ENCODE measurements at regions not wholly inside any gene's neighbourhood (a gene's known extent, or its start where the extent isn't known, plus 50 kb on each side); places are given as distances from the start of the nearest gene placed in this dataset.

DNA sequence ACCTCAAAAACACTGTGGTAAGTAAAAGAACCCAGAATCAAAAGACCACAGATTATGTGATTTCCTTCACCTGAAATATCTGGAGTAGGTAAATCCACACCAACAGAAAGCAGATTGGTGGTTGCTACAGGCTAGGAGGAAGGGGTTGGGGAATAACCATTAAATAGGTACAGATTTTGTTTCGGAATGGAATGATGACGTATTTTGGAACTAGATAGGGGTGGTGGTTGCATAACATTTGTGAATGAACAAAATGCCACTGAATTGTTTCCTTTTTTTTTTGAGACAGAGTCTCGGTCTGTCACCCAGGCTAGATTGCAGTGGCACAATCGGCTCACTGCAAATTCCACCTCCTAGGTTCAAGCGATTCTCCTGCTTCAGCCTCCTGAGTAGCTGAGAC lies 100.9 kb upstream of the RBFOX1 start:
- no peak for TF ChIP-seq TAF1 (IDR thresholded peaks at IDR 0.05; ENCODE audit: low read depth)
- no peak for TF ChIP-seq TCF12 (IDR thresholded peaks at IDR 0.05; ENCODE audit: low read depth)
- no peak for TF ChIP-seq TEAD4 (IDR thresholded peaks at IDR 0.05)
- TF ChIP-seq CREB1 (IDR thresholded peaks at IDR 0.05; ENCODE audit: low read depth) = no peak
- TF ChIP-seq EGR1 (IDR thresholded peaks at IDR 0.05) = no peak

DNA sequence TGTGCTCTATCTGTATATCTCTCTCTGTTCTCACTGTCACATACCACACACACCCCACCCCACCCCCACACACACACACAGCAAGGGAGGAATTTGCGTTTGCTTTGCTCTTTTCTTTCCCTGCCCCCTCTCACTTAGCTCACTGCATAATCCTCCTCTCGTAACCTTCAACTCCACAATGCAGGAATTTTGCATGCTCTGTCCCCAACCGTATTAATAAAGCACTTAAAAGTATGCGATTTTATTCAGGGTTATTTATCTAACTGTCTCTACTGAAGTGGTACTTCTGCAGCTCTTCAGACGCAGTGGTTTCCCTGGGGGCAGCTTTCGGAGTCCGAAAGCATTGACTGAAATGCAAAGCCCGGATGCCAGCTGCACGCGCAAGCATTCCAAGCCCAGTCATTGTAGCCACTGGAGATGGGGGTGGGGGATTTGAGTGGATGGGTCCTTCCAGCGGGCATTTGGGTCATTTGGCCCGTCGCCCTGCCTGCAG lies 105.4 kb upstream of the RBFOX1 start:
- TF ChIP-seq, protein P1, sequence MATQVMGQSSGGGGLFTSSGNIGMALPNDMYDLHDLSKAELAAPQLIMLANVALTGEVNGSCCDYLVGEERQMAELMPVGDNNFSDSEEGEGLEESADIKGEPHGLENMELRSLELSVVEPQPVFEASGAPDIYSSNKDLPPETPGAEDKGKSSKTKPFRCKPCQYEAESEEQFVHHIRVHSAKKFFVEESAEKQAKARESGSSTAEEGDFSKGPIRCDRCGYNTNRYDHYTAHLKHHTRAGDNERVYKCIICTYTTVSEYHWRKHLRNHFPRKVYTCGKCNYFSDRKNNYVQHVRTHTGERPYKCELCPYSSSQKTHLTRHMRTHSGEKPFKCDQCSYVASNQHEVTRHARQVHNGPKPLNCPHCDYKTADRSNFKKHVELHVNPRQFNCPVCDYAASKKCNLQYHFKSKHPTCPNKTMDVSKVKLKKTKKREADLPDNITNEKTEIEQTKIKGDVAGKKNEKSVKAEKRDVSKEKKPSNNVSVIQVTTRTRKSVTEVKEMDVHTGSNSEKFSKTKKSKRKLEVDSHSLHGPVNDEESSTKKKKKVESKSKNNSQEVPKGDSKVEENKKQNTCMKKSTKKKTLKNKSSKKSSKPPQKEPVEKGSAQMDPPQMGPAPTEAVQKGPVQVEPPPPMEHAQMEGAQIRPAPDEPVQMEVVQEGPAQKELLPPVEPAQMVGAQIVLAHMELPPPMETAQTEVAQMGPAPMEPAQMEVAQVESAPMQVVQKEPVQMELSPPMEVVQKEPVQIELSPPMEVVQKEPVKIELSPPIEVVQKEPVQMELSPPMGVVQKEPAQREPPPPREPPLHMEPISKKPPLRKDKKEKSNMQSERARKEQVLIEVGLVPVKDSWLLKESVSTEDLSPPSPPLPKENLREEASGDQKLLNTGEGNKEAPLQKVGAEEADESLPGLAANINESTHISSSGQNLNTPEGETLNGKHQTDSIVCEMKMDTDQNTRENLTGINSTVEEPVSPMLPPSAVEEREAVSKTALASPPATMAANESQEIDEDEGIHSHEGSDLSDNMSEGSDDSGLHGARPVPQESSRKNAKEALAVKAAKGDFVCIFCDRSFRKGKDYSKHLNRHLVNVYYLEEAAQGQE (IDR thresholded peaks at IDR 0.05; ENCODE audit: low read depth) = no peak
- no peak for TF ChIP-seq YY1 (IDR thresholded peaks at IDR 0.05; ENCODE audit: low read depth)
- no peak for TF ChIP-seq EGR1 (IDR thresholded peaks at IDR 0.05)
- TF ChIP-seq, protein P2, sequence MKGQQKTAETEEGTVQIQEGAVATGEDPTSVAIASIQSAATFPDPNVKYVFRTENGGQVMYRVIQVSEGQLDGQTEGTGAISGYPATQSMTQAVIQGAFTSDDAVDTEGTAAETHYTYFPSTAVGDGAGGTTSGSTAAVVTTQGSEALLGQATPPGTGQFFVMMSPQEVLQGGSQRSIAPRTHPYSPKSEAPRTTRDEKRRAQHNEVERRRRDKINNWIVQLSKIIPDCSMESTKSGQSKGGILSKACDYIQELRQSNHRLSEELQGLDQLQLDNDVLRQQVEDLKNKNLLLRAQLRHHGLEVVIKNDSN (IDR thresholded peaks at IDR 0.05) = no peak
- no peak for TF ChIP-seq EP300 (IDR thresholded peaks at IDR 0.05; ENCODE audit: borderline replicate concordance)
- no peak for TF ChIP-seq FOXM1 (IDR thresholded peaks at IDR 0.05; ENCODE audit: borderline replicate concordance, low read depth)
- no peak for TF ChIP-seq CEBPB (IDR thresholded peaks at IDR 0.05)

DNA sequence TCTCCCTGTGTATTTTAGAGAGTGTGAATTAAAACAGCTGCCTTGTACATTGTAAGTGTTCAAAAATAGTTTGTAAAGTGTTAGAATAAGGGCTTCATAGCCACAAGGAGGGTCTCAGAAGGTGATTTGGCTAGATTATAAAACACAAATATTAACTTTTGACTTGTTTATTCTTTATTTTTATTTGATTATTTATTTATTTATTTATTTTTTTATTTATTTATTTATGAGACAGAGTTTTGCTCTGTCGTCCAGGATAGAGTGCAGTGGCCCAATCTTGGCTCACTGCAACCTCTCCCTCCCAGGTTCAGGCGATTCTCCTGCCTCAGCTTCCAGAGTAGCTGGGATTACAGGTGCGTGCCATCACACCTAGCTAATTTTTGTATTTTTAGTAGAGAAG lies 111.5 kb upstream of the RBFOX1 start:
- TF ChIP-seq NFIC (IDR thresholded peaks at IDR 0.05) (no peak), EGR1 (IDR thresholded peaks at IDR 0.05) (no peak), CREB1 (IDR thresholded peaks at IDR 0.05; ENCODE audit: low read depth) (no peak), CEBPB (IDR thresholded peaks at IDR 0.05) (no peak), FOXM1 (IDR thresholded peaks at IDR 0.05; ENCODE audit: borderline replicate concordance, low read depth) (no peak), TEAD4 (IDR thresholded peaks at IDR 0.05) (no peak), ZBTB7A (IDR thresholded peaks at IDR 0.05; ENCODE audit: low read depth) (no peak), EP300 (IDR thresholded peaks at IDR 0.05; ENCODE audit: borderline replicate concordance) (no peak), YY1 (IDR thresholded peaks at IDR 0.05; ENCODE audit: low read depth) (no peak), TCF12 (IDR thresholded peaks at IDR 0.05; ENCODE audit: low read depth) (no peak), TAF1 (IDR thresholded peaks at IDR 0.05; ENCODE audit: low read depth) (no peak), RAD21 (IDR thresholded peaks at IDR 0.05; ENCODE audit: low read depth) (no peak)
- TF ChIP-seq, protein P2 (IDR thresholded peaks at IDR 0.05) = no peak
- TF ChIP-seq, protein P3, sequence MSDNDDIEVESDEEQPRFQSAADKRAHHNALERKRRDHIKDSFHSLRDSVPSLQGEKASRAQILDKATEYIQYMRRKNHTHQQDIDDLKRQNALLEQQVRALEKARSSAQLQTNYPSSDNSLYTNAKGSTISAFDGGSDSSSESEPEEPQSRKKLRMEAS (IDR thresholded peaks at IDR 0.05) = no peak
- TF ChIP-seq, protein P1 (IDR thresholded peaks at IDR 0.05; ENCODE audit: low read depth) = no peak

DNA sequence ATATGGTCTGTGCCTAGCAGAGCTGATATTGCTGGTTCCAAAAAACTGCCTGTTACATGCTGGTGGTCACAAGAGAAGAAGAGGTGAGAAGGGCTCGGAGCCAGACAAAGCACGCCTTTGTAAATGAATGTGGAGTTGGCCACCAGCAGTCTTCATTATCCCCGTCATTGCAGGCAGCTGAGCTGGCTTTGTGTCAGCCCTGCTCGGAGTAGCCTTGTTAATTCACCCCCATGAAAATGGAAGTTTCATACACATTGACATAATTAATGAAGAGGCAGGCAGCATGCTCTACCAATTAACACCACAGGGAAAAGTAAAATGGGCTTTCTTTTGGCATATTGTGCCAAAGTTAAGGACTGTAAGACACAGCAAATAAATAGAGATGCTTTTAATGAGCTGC lies 113.7 kb upstream of the RBFOX1 start:
- TF ChIP-seq NFIC (IDR thresholded peaks at IDR 0.05) = no peak
- TF ChIP-seq, protein P1 (IDR thresholded peaks at IDR 0.05; ENCODE audit: low read depth) = no peak
- TF ChIP-seq EP300 (IDR thresholded peaks at IDR 0.05; ENCODE audit: borderline replicate concordance) = no peak
- no peak for TF ChIP-seq FOXM1 (IDR thresholded peaks at IDR 0.05; ENCODE audit: borderline replicate concordance, low read depth)
- TF ChIP-seq, protein P3 (IDR thresholded peaks at IDR 0.05) = no peak
- TF ChIP-seq, protein P2 (IDR thresholded peaks at IDR 0.05) = no peak
- TF ChIP-seq EGR1 (IDR thresholded peaks at IDR 0.05) = no peak
- TF ChIP-seq CREB1 (IDR thresholded peaks at IDR 0.05; ENCODE audit: low read depth) = no peak
- no peak for TF ChIP-seq YY1 (IDR thresholded peaks at IDR 0.05; ENCODE audit: low read depth)
- TF ChIP-seq TEAD4 (IDR thresholded peaks at IDR 0.05) = no peak
- no peak for TF ChIP-seq CEBPB (IDR thresholded peaks at IDR 0.05)

All from Ishikawa (cell line).